Mammary epithelial cell (primary cell): ENCODE measurements at regions not wholly inside any gene's neighbourhood (a gene's known extent, or its start where the extent isn't known, plus 50 kb on each side); places are given as distances from the start of the nearest gene placed in this dataset.

ENCODE experiments used
- EZH2 ChIP-seq: IDR thresholded peaks from 2 replicates; pipeline ENCODE4 v1.6.1; 2012; ENCODE audit warnings: low read length, inconsistent platforms, borderline replicate concordance
- TF ChIP-seq, protein P1 (sequence below), 2 donors: IDR thresholded peaks in 1 of 2; conservative IDR thresholded peaks in 1 of 2; 2 replicates each; pipeline ENCODE4 v1.5.1; 2011 to 2012; ENCODE audit warnings: inconsistent platforms in 2 of 2, low read length in 2 of 2, mild to moderate bottlenecking in 2 of 2, control low read depth in 1 of 2, low read depth in 1 of 2; ENCODE audit not compliant: insufficient read depth in 1 of 2; ENCODE audit errors: extremely low read depth in 1 of 2

- TF ChIP-seq, protein P1, sequence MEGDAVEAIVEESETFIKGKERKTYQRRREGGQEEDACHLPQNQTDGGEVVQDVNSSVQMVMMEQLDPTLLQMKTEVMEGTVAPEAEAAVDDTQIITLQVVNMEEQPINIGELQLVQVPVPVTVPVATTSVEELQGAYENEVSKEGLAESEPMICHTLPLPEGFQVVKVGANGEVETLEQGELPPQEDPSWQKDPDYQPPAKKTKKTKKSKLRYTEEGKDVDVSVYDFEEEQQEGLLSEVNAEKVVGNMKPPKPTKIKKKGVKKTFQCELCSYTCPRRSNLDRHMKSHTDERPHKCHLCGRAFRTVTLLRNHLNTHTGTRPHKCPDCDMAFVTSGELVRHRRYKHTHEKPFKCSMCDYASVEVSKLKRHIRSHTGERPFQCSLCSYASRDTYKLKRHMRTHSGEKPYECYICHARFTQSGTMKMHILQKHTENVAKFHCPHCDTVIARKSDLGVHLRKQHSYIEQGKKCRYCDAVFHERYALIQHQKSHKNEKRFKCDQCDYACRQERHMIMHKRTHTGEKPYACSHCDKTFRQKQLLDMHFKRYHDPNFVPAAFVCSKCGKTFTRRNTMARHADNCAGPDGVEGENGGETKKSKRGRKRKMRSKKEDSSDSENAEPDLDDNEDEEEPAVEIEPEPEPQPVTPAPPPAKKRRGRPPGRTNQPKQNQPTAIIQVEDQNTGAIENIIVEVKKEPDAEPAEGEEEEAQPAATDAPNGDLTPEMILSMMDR (conservative IDR thresholded peaks at IDR 0.05 in 1 of 2, IDR thresholded peaks at IDR 0.05 in 1 of 2; ENCODE audit: extremely low read depth in 1 of 2, insufficient read depth in 1 of 2, low read depth in 1 of 2, low read length in 2 of 2): no peak
- TF ChIP-seq EZH2: no peak
Observed at GRCh38 chr1:59107516-59107915, 189.4 kb upstream of the FGGY start.
